ENCODE measurements at regions not wholly inside any gene's neighbourhood (a gene's known extent, or its start where the extent isn't known, plus 50 kb on each side); places are given as distances from the start of the nearest gene placed in this dataset.
A peak's percentile ranks its signal among the peaks of the same experiment; 100 is the strongest.

DNA sequence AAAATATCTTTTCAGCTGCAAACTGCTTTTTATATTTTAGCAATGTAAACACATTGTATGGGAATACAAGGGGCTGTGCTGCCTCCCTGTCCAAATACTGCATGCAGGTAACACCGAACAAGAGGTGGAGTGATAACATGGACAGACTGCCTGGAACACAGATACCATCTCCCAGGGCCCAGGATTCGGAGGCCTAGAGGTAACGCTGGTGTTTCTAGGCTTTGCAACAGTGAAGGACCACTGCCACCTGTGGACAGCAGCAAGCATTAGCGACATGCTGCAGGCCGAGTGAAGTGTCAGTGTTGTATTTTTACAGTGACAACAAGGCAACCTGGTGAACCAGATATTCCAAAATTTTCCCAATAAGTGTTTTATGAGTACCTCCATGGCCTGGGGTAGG is 379.1 kb downstream of the DMRT2 start:
- peak; percentile 14 to 70 for DNase-seq (ENCODE audit: low read depth in 1 of 2, low spot score in 1 of 2)
- no peak for TF ChIP-seq JUND (IDR thresholded peaks at IDR 0.05; ENCODE audit: low read depth)
- in situ Hi-C loops (cut with HindIII; ENCODE audit: low pct_unique_long_range_greater_than_20kb, low sequenced_read_pairs) = no loop called here

DNA sequence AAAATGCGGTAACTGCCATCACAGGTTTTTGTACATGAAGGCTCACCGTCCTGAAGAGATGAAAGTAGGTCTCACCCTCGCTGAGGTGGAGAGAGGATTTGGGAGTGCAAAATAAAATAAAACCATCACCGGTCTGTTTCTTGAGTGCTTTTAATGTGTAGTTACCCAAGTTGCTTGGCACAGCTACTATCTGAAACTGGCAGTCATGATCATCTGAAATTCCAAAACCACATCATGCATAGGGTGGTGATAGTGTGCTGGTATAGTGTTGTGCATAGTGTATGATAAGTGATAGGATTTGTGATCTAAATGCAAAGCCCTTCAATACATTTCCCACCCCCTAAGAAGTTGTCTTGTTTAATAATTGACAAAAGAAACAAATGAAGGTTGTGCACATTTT is 381.3 kb downstream of the DMRT2 start:
- no peak for TF ChIP-seq JUND (IDR thresholded peaks at IDR 0.05; ENCODE audit: low read depth)
- in situ Hi-C loops (cut with HindIII; ENCODE audit: low pct_unique_long_range_greater_than_20kb, low sequenced_read_pairs) = no loop called here
- DNase-seq (ENCODE audit: low read depth in 1 of 2, low spot score in 1 of 2) = no peak

DNA sequence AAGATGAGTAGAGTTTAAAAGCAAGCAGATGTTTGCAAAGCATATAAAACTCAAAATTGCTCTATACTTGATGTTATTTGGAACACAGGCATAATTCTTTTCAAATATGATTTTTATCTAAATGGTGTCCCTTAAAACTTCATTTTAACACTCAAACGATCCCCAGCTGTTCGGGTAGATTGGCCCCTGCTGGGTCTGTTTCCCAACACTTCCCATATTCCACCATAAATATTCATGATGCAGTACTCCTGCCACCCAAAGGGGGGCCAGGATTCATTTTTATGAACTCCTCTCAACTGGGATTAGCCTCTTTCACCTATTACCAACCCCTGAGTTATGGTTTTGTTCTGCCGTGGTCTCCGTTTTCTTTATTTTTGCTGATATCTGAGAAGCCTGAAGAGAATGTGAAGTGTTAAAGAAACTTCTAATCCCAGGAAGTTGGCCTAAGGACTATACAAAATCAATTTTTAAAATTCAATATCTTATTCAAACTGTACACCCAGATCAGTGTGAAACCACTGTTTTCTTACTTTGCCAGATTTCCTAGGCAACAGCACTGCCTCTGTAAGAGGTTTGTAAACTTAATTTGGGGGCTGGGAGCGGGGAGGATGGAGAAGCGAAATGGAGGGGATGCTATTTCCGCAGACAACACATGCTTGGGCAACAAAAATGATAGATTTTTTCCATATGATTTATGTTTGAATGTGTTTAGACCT is 384.1 kb downstream of the DMRT2 start:
- in situ Hi-C loops (cut with HindIII; ENCODE audit: low pct_unique_long_range_greater_than_20kb, low sequenced_read_pairs) = no loop called here
- no peak for TF ChIP-seq JUND (IDR thresholded peaks at IDR 0.05; ENCODE audit: low read depth)
- no peak for DNase-seq (ENCODE audit: low read depth in 1 of 2, low spot score in 1 of 2)

DNA sequence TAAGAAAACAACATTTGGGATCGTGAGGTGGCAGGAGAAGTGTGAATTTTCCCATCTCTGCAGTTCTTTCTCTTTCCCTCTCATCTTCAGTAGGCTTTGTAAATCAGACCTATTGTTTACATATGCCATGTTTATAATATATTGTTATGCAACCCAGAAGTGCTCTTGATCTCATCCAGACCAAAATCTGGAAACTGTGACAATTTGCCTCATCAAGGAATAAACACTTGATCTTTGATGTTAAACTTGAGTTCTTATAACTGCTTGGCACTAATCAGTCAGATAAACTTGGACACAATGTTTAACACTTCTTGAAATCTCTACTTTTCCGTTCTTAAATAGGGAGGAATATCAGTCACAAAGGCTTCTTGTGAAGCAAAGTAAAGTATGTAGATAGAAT is 384.7 kb downstream of the DMRT2 start:
- TF ChIP-seq JUND (IDR thresholded peaks at IDR 0.05; ENCODE audit: low read depth) = no peak
- DNase-seq (ENCODE audit: low read depth in 1 of 2, low spot score in 1 of 2) = no peak
- in situ Hi-C loops (cut with HindIII; ENCODE audit: low pct_unique_long_range_greater_than_20kb, low sequenced_read_pairs) = no loop called here

DNA sequence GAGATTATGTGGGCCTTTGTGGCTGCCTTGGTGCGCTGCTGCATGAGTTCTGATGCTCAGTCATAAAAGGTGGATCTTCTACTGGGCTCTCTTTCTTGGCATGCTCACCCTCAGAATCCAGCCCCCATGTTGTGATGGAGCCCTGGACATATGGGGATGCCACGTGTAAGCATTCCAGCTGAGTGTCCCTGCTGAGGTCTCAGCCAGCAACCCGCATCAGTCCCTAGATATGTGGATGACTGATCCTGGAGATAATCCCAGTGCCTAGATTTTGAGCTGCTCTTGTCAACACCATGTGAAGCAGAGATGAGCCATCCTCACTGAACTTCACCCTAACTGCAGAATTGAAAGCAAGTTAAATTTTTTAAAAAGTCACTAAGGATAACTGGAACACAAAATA is 390.1 kb downstream of the DMRT2 start:
- in situ Hi-C loops (cut with HindIII; ENCODE audit: low pct_unique_long_range_greater_than_20kb, low sequenced_read_pairs) = no loop called here
- no peak for TF ChIP-seq JUND (IDR thresholded peaks at IDR 0.05; ENCODE audit: low read depth)
- DNase-seq (ENCODE audit: low read depth in 1 of 2, low spot score in 1 of 2) = no peak

DNA sequence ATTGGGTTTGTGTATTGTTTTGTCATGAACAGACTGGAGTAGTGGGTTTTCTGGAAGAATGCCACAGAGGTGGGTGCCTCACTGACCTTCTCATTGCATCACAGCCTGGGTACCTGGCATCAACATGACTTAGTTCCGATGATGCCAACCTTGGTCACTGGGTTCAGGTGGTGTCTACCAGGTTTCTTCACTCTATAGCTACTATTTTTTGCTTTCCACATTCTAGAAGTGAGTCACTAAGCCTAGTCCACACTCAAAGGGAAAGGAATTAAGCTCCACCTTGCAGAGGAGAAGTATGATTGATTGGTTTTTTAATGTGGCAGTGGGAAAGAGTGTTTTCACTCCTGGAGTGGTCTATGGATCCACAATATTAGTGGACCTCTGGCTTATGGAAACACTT is 391.9 kb downstream of the DMRT2 start:
- in situ Hi-C loops (cut with HindIII; ENCODE audit: low pct_unique_long_range_greater_than_20kb, low sequenced_read_pairs) = no loop called here
- DNase-seq (ENCODE audit: low read depth in 1 of 2, low spot score in 1 of 2) = no peak
- TF ChIP-seq JUND (IDR thresholded peaks at IDR 0.05; ENCODE audit: low read depth) = no peak

DNA sequence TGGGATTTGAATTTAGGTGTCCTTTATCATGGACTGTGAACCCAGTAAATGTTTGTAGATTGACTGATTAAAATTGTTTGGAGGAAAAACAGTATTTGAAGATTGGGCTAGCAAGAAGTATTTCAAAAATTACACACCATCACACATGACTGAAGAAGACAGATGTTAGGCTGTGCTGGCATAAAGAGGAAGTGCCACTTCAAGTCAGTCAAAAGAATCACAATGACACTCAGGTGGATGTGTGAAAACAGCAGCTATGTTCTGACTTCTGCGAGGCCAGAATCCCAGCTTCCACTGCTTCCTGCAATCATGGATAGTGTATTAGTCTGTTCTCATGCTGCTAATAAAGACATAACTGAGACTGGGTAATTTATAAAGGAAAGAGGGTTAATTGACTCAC is 393.3 kb downstream of the DMRT2 start:
- no peak for DNase-seq (ENCODE audit: low read depth in 1 of 2, low spot score in 1 of 2)
- in situ Hi-C loops (cut with HindIII; ENCODE audit: low pct_unique_long_range_greater_than_20kb, low sequenced_read_pairs) = no loop called here

DNA sequence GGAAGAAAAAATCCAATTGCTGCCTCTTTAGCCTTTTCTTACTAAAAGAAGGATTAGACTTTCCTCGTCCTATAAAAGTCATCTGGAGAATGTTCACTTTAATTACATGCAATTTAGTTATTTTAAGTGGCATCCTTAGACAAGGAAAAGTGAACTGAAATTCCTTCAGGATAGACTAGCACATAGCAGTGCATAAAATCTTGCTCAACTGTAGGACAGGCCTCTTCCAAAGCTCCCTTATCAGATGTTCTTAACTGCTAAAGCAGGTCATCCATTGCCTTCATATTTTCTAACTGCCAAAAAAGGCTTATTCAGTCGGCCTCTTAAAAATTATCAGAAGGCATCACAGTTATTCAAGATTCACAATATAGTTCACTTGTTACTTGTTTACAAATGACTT is 396.5 kb downstream of the DMRT2 start:
- no peak for TF ChIP-seq JUND (IDR thresholded peaks at IDR 0.05; ENCODE audit: low read depth)
- DNase-seq (ENCODE audit: low read depth in 1 of 2, low spot score in 1 of 2) = no peak
- in situ Hi-C loops (cut with HindIII; ENCODE audit: low pct_unique_long_range_greater_than_20kb, low sequenced_read_pairs) = no loop called here

More for the DNA sequence above, 393.3 kb downstream of the DMRT2 start:
- TF ChIP-seq JUND (IDR thresholded peaks at IDR 0.05; ENCODE audit: low read depth) = no peak

DNA sequence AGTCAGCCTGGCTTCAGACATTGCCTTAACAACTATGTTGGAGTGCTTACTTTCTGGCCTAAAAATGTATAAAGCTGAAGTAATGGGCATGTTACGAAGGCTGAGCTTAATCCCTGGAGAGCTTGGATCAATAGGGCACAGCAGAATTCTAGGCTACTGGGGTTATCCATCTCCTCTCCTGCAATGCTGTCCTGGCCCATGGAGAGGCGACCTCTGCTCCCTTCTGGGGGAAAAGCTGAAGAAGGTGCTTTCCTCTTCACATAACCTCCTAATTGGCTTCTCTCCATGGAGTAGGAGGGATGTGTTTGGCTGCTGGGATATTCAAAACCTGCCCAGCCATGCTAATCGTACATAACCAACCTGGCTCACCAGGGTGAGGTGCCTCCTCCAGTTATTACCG is 403.5 kb downstream of the DMRT2 start:
- DNase-seq (ENCODE audit: low read depth in 1 of 2, low spot score in 1 of 2) = peak in 1 of 2 experiments; percentile 40
- in situ Hi-C loops (cut with HindIII; ENCODE audit: low pct_unique_long_range_greater_than_20kb, low sequenced_read_pairs) = no loop called here
- TF ChIP-seq JUND (IDR thresholded peaks at IDR 0.05; ENCODE audit: low read depth) = no peak

- TF ChIP-seq JUND (IDR thresholded peaks at IDR 0.05; ENCODE audit: low read depth) = no peak
- peak; percentile 6 to 62 for DNase-seq (ENCODE audit: low read depth in 1 of 2, low spot score in 1 of 2)
- in situ Hi-C loops (cut with HindIII; ENCODE audit: low pct_unique_long_range_greater_than_20kb, low sequenced_read_pairs) = no loop called here
Observed at GRCh38 chr9:1454211-1454610, 404.1 kb downstream of the DMRT2 start.

- DNase-seq (ENCODE audit: low read depth in 1 of 2, low spot score in 1 of 2) = peak in 1 of 2 experiments; percentile 8
- in situ Hi-C loops (cut with HindIII; ENCODE audit: low pct_unique_long_range_greater_than_20kb, low sequenced_read_pairs) = no loop called here
- TF ChIP-seq JUND (IDR thresholded peaks at IDR 0.05; ENCODE audit: low read depth) = no peak
Observed at GRCh38 chr9:1454616-1455347, 404.6 kb downstream of the DMRT2 start.

- DNase-seq (ENCODE audit: low read depth in 1 of 2, low spot score in 1 of 2) = no peak
- TF ChIP-seq JUND (IDR thresholded peaks at IDR 0.05; ENCODE audit: low read depth) = no peak
- in situ Hi-C loops (cut with HindIII; ENCODE audit: low pct_unique_long_range_greater_than_20kb, low sequenced_read_pairs) = no loop called here
Observed at GRCh38 chr9:1455766-1456165, 405.6 kb downstream of the DMRT2 start.

DNA sequence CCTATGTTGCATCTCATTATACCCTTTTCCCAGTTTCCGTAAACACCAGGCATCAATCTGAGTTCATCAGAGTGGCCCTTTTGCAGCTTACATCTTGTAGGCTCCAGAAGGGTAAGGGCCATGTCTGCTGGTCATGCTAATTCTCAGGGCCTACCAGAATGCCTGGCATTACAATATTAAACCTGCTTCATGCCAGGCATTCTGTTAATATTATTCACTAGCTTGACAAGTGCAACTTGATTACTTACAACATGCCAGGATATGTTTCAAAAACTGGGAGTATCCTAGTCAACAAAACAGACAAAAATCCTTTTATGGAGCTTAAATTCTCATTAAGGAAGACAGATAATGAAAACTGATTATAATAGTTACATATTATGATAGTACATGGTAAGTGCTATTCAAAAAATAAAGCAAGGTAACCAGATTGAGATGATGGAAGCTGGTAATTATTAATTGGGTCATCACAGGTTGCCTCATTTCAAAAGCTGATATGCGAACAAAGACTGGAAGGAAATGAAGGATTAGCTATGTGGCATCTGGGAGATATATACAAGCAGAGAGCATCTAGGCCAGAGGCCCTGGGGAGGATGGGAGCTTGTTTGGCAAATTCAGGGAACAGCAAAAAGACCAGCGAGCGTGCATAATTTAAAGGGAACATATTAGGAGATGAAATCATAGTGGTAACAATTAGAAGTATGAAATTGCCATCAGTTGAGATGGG is 406.3 kb downstream of the DMRT2 start:
- in situ Hi-C loops (cut with HindIII; ENCODE audit: low pct_unique_long_range_greater_than_20kb, low sequenced_read_pairs) = no loop called here
- DNase-seq (ENCODE audit: low read depth in 1 of 2, low spot score in 1 of 2) = no peak
- TF ChIP-seq JUND (IDR thresholded peaks at IDR 0.05; ENCODE audit: low read depth) = no peak

Data from T47D (cell line).